H1 (cell line): ENCODE measurements at regions not wholly inside any gene's neighbourhood (a gene's known extent, or its start where the extent isn't known, plus 50 kb on each side); places are given as distances from the start of the nearest gene placed in this dataset.

Source experiments
- CTCF ChIA-PET: fragments of 300-600 bp; sonication (Branson Sonifier 250); formaldehyde crosslinking; loops from one replicate; lab custom pipeline; 2021; ENCODE audit not compliant: partially characterized antibody; lab: Charles Lee
- POLR2A ChIA-PET: fragments of 300-600 bp; sonication (Branson Sonifier 250); formaldehyde crosslinking; loops from one replicate; lab custom pipeline; 2021; ENCODE audit warnings: inconsistent platforms; ENCODE audit not compliant: partially characterized antibody; lab: Charles Lee
- DNase-seq, 2 experiments: peaks; one replicate each; pipeline versions ENCODE4 v3.0.0 to v3.0.0-alpha.2; 2010 to 2022; ENCODE audit warnings: low spot score in 2 of 2, low read depth in 1 of 2, mixed read lengths in 1 of 2
- FAIRE-seq: peaks from 2 replicates; lab custom pipeline; 2011; peaks lifted over from hg19 to GRCh38; lab: Jason Lieb, UNC
- H2AFZ ChIP-seq: 2 replicates; pipeline ENCODE4 v1.8.1; 2012; ENCODE audit warnings: low read length, inconsistent platforms
- H2AK5ac ChIP-seq: 2 replicates; pipeline ENCODE4 v1.6.1; 2013; ENCODE audit warnings: low read depth, low read length
- H2BK120ac ChIP-seq: replicated peaks from 2 replicates; pipeline ENCODE3; 2013; ENCODE audit warnings: low read depth, low read length, inconsistent platforms
- H2BK12ac ChIP-seq: 2 replicates; pipeline ENCODE4 v1.6.1; 2013; ENCODE audit warnings: low read depth, low read length
- H2BK15ac ChIP-seq: 2 replicates; pipeline ENCODE4 v1.6.1; 2013; ENCODE audit warnings: low read length
- H2BK20ac ChIP-seq: 2 replicates; pipeline ENCODE4 v1.6.1; 2013; ENCODE audit warnings: low read length
- H2BK5ac ChIP-seq: 2 replicates; pipeline ENCODE4 v1.6.1; 2013; ENCODE audit warnings: low read depth, low read length
- H3K14ac ChIP-seq: 2 replicates; pipeline ENCODE4 v1.6.1; 2013; ENCODE audit warnings: inconsistent platforms; ENCODE audit not compliant: insufficient read length
- H3K18ac ChIP-seq: 2 replicates; pipeline ENCODE4 v1.6.1; 2013; ENCODE audit warnings: low read length; ENCODE audit errors: extremely low read depth
- H3K23ac ChIP-seq: 2 replicates; pipeline ENCODE4 v1.6.1; 2013; ENCODE audit warnings: inconsistent platforms; ENCODE audit not compliant: insufficient read length
- H3K23me2 ChIP-seq: 2 replicates; pipeline ENCODE4 v1.6.1; 2013; ENCODE audit warnings: low read depth, low read length
- H3K27ac ChIP-seq: 2 replicates; pipeline ENCODE4 v1.6.1; 2011; ENCODE audit warnings: low read depth, low read length, inconsistent platforms
- H3K27me3 ChIP-seq, 4 experiments: replicated peaks in 1 of 4; 1 replicate in 1 of 4; 2 replicates in 3 of 4; pipeline versions ENCODE4 v1.6.1 to v1.8.1; 2011 to 2013; ENCODE audit warnings: low read length in 3 of 4, mild to moderate bottlenecking in 3 of 4, inconsistent platforms in 2 of 4, mixed read lengths in 2 of 4, moderate library complexity in 1 of 4; ENCODE audit not compliant: control insufficient read depth in 3 of 4, insufficient read depth in 3 of 4; ENCODE audit errors: extremely low read depth in 1 of 4
- H3K36me3 ChIP-seq, 4 experiments: 2 replicates each; pipeline versions ENCODE4 v1.6.1 to v1.8.1; 2011 to 2013; ENCODE audit warnings: mild to moderate bottlenecking in 4 of 4, low read length in 3 of 4, moderate library complexity in 2 of 4, control low read depth in 1 of 4, inconsistent platforms in 1 of 4; ENCODE audit not compliant: insufficient read depth in 4 of 4, control insufficient read depth in 2 of 4
- H3K4ac ChIP-seq: replicated peaks from 2 replicates; pipeline ENCODE3; 2013; ENCODE audit warnings: low read length, low read depth, mixed read lengths, inconsistent platforms; ENCODE audit not compliant: insufficient read length
- H3K4me1 ChIP-seq, 4 experiments: replicated peaks in 1 of 4; 1 replicate in 1 of 4; 2 replicates in 3 of 4; pipeline versions ENCODE4 v1.6.1 to v1.8.1; 2011 to 2013; ENCODE audit warnings: low read length in 3 of 4, inconsistent platforms in 2 of 4, mixed read lengths in 1 of 4; ENCODE audit not compliant: insufficient read depth in 4 of 4, control insufficient read depth in 3 of 4
- H3K4me2 ChIP-seq, 2 experiments: 2 replicates each; pipeline versions ENCODE4 v1.6.1 to v1.8.1; 2011 to 2013; ENCODE audit warnings: low read depth in 2 of 2, low read length in 2 of 2, control low read depth in 1 of 2, inconsistent platforms in 1 of 2, mild to moderate bottlenecking in 1 of 2; ENCODE audit not compliant: insufficient read depth in 1 of 2
- H3K4me3 ChIP-seq, 4 experiments: fragments of 200-600, 300-600 bp in 1 of 4; sonication (generic), shearing (Covaris generic), sonication (Bioruptor Twin) in 1 of 4; 2 replicates each; pipeline versions ENCODE4 v1.5.1 to v1.8.1; 2011 to 2016; ENCODE audit warnings: low read length in 4 of 4, low read depth in 3 of 4, control low read depth in 2 of 4, inconsistent platforms in 2 of 4, mild to moderate bottlenecking in 2 of 4, mixed read lengths in 1 of 4, moderate library complexity in 1 of 4; ENCODE audit not compliant: insufficient read depth in 2 of 4; ENCODE audit errors: extremely low read depth in 1 of 4
- H3K56ac ChIP-seq: replicated peaks from 2 replicates; pipeline ENCODE3; 2013; ENCODE audit warnings: low read depth, mild to moderate bottlenecking, mixed read lengths, low read length, inconsistent platforms; ENCODE audit not compliant: insufficient read length
- H3K79me1 ChIP-seq: 2 replicates; pipeline ENCODE4 v1.6.1; 2013; ENCODE audit warnings: low read depth, low read length, control low read depth
- H3K79me2 ChIP-seq, 2 experiments: 2 replicates each; pipeline versions ENCODE4 v1.6.1 to v1.8.1; 2012 to 2013; ENCODE audit warnings: low read length in 2 of 2, mild to moderate bottlenecking in 2 of 2, inconsistent platforms in 1 of 2; ENCODE audit not compliant: insufficient read depth in 2 of 2, control insufficient read depth in 1 of 2
- H3K9ac ChIP-seq, 4 experiments: replicated peaks in 1 of 4; 1 replicate in 1 of 4; 2 replicates in 3 of 4; pipeline versions ENCODE4 v1.6.1 to v1.8.1; 2011 to 2013; ENCODE audit warnings: low read depth in 3 of 4, low read length in 3 of 4, control low read depth in 2 of 4, mild to moderate bottlenecking in 2 of 4, moderate library complexity in 2 of 4, inconsistent platforms in 1 of 4; ENCODE audit errors: extremely low read depth in 1 of 4
- H3K9me3 ChIP-seq, 2 experiments: 2 replicates each; pipeline versions ENCODE4 v1.6.1 to v1.8.1; 2012 to 2013; ENCODE audit warnings: mild to moderate bottlenecking in 2 of 2, moderate library complexity in 2 of 2, control low read depth in 1 of 2, inconsistent platforms in 1 of 2, low read depth in 1 of 2, low read length in 1 of 2, mixed read lengths in 1 of 2; ENCODE audit not compliant: insufficient read depth in 2 of 2
- H4K20me1 ChIP-seq, 2 experiments: replicated peaks in 1 of 2; 2 replicates each; pipeline versions ENCODE3 to v1.8.1; 2011 to 2013; ENCODE audit warnings: inconsistent platforms in 2 of 2, low read length in 2 of 2, mild to moderate bottlenecking in 1 of 2; ENCODE audit not compliant: insufficient read depth in 2 of 2, control insufficient read depth in 1 of 2
- H4K5ac ChIP-seq: 2 replicates; pipeline ENCODE4 v1.6.1; 2013; ENCODE audit warnings: low read length, low read depth, mixed read lengths, inconsistent platforms; ENCODE audit not compliant: insufficient read length
- H4K8ac ChIP-seq: 2 replicates; pipeline ENCODE4 v1.8.0; 2013; ENCODE audit warnings: mild to moderate bottlenecking, moderate library complexity, low read length, inconsistent platforms; ENCODE audit not compliant: insufficient read depth; ENCODE audit errors: extremely low read depth
- H4K91ac ChIP-seq: replicated peaks from 2 replicates; pipeline ENCODE3; 2013; ENCODE audit warnings: low read length, mixed read lengths, inconsistent platforms; ENCODE audit not compliant: insufficient read length
- EGR1 ChIP-seq: IDR thresholded peaks from 2 replicates; pipeline ENCODE4 v1.6.1; 2011; ENCODE audit warnings: low read depth, low read length, borderline replicate concordance
- RAD21 ChIP-seq, 2 experiments: IDR thresholded peaks in 1 of 2; conservative IDR thresholded peaks in 1 of 2; 2 replicates each; pipeline ENCODE4 v1.6.1; 2011; ENCODE audit warnings: low read depth in 2 of 2, low read length in 2 of 2, improper control_type of control experiment in 1 of 2, inconsistent platforms in 1 of 2, mild to moderate bottlenecking in 1 of 2, moderate library complexity in 1 of 2
- WGBS, 2 experiments: shearing (Covaris generic) in 1 of 2; methylation state at CpG; one replicate each; pipeline versions ENCODE4 v1.1.6 to v1.1.7; 2013 to 2015; ENCODE audit warnings: low lambda C conversion rate in 2 of 2, mixed read lengths in 2 of 2, inconsistent platforms in 1 of 2, low coverage in 1 of 2, missing lambda C conversion rate in 1 of 2; ENCODE audit not compliant: insufficient replicate concordance in 2 of 2, insufficient coverage in 1 of 2, insufficient read length in 1 of 2; ENCODE audit errors: extremely low coverage in 1 of 2, missing lambda C conversion rate in 1 of 2; 5-methylcytosine and 5-hydroxymethylcytosine counted together
- TF ChIP-seq, protein P1 (sequence below), 3 experiments: IDR thresholded peaks; 1 replicate in 2 of 3; 2 replicates in 1 of 3; pipeline versions ENCODE4 v1.5.1 to v1.6.1; 2011; ENCODE audit warnings: low read length in 3 of 3, mild to moderate bottlenecking in 3 of 3, inconsistent platforms in 2 of 3, low read depth in 1 of 3, moderate library complexity in 1 of 3; ENCODE audit not compliant: insufficient read depth in 1 of 3; ENCODE audit errors: control extremely low read depth in 1 of 3

DNA sequence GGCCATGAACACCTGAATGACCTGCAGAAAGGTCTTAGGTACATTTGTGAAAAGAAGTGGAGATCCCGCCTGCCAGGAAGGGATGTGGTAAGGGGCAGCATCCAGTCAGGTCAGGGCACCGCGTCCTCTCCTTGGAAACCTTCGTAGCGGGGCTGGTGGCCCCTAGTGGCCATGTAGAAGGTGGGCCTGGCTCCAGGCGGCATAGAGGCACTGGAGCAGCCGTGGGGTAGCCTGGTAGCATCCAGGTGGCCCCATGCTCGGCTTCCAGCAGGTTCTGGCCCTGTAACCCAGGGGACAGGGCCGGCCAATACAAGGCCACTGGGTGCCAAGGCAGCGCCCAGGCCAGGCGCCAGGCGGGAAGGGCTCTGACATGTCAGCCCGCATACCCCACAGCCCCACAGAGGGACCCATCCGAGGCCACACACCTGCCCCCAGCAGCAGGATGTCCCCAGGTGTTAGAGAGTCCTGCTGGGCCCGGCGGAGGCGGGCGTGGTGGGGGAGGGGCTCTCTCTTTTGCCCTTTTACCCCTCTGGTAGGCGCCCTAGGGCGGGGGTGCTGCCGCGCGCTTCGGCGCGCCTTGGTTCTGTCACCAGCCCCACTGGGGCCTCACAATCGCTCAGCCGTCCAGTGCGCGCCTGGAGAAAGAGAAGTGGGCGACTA is 58.3 kb upstream of the SPATA31E1 start:
- Histone ChIP-seq H4K8ac (no peak overlapping the region), H2BK120ac (no peak overlapping the region), H2AFZ (no peak overlapping the region), H3K27ac (no peak overlapping the region), H3K4ac (no peak overlapping the region), H3K4me1 (no peaks in the 10 kb centered on the region), H3K27me3 (peaks cover 0 to 2% (median 0%) of the 10 kb centered on the region in 4 experiments; a peak in 1 of 7 replicates), H3K23me2 (no peaks in the 10 kb centered on the region), H2BK20ac (no peak overlapping the region), H4K5ac (no peak overlapping the region), H2BK5ac (no peak overlapping the region), H4K91ac (no peak overlapping the region), H3K14ac (no peak overlapping the region), H3K18ac (no peak overlapping the region), H3K9ac (no peak overlapping the region), H4K20me1 (no peaks in the 10 kb centered on the region), H3K79me2 (no peaks in the 10 kb centered on the region), H2BK15ac (no peak overlapping the region), H3K9me3 (no peaks in the 10 kb centered on the region), H3K4me2 (no peak overlapping the region), H3K4me3 (no peak overlapping the region), H2AK5ac (no peak overlapping the region), H2BK12ac (no peak overlapping the region), H3K23ac (no peak overlapping the region), H3K36me3 (no peaks in the 10 kb centered on the region), H3K79me1 (no peaks in the 10 kb centered on the region), H3K56ac (no peak overlapping the region)
- TF ChIP-seq RAD21 (IDR thresholded peaks at IDR 0.05 in 1 of 2, conservative IDR thresholded peaks at IDR 0.05 in 1 of 2; ENCODE audit: low read depth in 2 of 2, low read length in 2 of 2), result peak; percentile 56 to 72
- TF ChIP-seq, protein P1, sequence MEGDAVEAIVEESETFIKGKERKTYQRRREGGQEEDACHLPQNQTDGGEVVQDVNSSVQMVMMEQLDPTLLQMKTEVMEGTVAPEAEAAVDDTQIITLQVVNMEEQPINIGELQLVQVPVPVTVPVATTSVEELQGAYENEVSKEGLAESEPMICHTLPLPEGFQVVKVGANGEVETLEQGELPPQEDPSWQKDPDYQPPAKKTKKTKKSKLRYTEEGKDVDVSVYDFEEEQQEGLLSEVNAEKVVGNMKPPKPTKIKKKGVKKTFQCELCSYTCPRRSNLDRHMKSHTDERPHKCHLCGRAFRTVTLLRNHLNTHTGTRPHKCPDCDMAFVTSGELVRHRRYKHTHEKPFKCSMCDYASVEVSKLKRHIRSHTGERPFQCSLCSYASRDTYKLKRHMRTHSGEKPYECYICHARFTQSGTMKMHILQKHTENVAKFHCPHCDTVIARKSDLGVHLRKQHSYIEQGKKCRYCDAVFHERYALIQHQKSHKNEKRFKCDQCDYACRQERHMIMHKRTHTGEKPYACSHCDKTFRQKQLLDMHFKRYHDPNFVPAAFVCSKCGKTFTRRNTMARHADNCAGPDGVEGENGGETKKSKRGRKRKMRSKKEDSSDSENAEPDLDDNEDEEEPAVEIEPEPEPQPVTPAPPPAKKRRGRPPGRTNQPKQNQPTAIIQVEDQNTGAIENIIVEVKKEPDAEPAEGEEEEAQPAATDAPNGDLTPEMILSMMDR (IDR thresholded peaks at IDR 0.05; ENCODE audit: control extremely low read depth in 1 of 3, insufficient read depth in 1 of 3, low read depth in 1 of 3, low read length in 3 of 3), result peak; percentile 63 to 76 (median 69)
- no peak for TF ChIP-seq EGR1
- FAIRE-seq (no peak), DNase-seq (peak in 1 of 2 experiments; percentile 62)
- WGBS, 2 experiments, result 91% methylated on average over 30 of the region's 31 CpGs; no CpG with 5 or more reads in 1 of the 2 experiments
- POLR2A ChIA-PET, result no interaction called here
- CTCF ChIA-PET, result interaction anchor here (0.8 to 2.1 kb wide), 4 partner anchors 11 to 140 kb away, joined by 3 to 16 read pairs (median 4); no protein-coding TSS in a partner anchor
